ENCODE measurements at regions not wholly inside any gene's neighbourhood (a gene's known extent, or its start where the extent isn't known, plus 50 kb on each side); places are given as distances from the start of the nearest gene placed in this dataset.

DNA sequence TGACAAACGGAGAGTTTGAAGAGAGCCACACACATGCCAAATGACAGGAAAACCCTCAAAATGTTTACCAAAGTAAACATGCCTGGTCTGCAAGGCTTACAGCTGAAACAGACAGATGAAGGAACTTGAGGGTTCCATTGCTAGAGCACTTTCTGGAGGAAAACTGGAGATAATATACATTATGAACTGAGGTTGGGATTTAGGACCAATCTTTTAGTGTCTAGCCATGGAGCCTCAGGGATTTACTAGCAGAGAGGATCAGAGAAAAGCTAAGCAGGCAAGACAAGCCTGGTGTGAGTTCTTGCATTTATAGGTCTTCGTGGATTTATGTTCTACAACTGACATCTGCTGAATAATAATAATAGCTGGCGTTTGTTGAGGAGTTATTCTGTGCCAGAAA, 205.3 kb downstream of the AEBP2 start:
- Histone ChIP-seq H3K27me3 (no peaks in the 10 kb centered on the region), H3K4me1 (peaks cover 0 to 12% (median 0%) of the 10 kb centered on the region in 12 donors), H3K27ac (no peak overlapping the region), H3K9me3 (peaks cover 0 to 7% (median 0%) of the 10 kb centered on the region in 12 donors), H3K4me3 (no peak overlapping the region), H3K36me3 (no peaks in the 10 kb centered on the region)
- DNase-seq (no peak), ATAC-seq (no peak)
- 79 to 96% (median 86%) methylated on average over 3 of the region's 3 CpGs for WGBS, 4 donors
- intact Hi-C loops (cut with DNase I): loop anchor here in 9 of 10 donors (5.0 to 10.0 kb wide), 3 partner anchors 70 to 140 kb away; no protein-coding TSS in a partner anchor
- TF ChIP-seq, protein P1, sequence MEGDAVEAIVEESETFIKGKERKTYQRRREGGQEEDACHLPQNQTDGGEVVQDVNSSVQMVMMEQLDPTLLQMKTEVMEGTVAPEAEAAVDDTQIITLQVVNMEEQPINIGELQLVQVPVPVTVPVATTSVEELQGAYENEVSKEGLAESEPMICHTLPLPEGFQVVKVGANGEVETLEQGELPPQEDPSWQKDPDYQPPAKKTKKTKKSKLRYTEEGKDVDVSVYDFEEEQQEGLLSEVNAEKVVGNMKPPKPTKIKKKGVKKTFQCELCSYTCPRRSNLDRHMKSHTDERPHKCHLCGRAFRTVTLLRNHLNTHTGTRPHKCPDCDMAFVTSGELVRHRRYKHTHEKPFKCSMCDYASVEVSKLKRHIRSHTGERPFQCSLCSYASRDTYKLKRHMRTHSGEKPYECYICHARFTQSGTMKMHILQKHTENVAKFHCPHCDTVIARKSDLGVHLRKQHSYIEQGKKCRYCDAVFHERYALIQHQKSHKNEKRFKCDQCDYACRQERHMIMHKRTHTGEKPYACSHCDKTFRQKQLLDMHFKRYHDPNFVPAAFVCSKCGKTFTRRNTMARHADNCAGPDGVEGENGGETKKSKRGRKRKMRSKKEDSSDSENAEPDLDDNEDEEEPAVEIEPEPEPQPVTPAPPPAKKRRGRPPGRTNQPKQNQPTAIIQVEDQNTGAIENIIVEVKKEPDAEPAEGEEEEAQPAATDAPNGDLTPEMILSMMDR (IDR thresholded peaks at IDR 0.05): no peak
- TF ChIP-seq POLR2A (IDR thresholded peaks at IDR 0.05): no peak

GRCh38 chr12:19645823-19646222, 206.5 kb downstream of the AEBP2 start:
- peaks cover 0 to 12% (median 0%) of the 10 kb centered on the region in 12 donors for H3K4me1 ChIP-seq
- H3K9me3 ChIP-seq: peaks cover 0 to 7% (median 0%) of the 10 kb centered on the region in 12 donors
- no peaks in the 10 kb centered on the region for H3K27me3 ChIP-seq
- ATAC-seq (no peak), DNase-seq (no peak)
- H3K4me3 ChIP-seq: no peak overlapping the region
- intact Hi-C loops (cut with DNase I): loop anchor here in 3 of 10 donors (10.0 kb wide), 2 partner anchors 71 to 141 kb away; no protein-coding TSS in a partner anchor
- no peak for TF ChIP-seq POLR2A (IDR thresholded peaks at IDR 0.05)
- TF ChIP-seq, protein P1 (IDR thresholded peaks at IDR 0.05): no peak
- no peak overlapping the region for H3K27ac ChIP-seq
- no peaks in the 10 kb centered on the region for H3K36me3 ChIP-seq

GRCh38 chr12:19646599-19646998, 207.3 kb downstream of the AEBP2 start:
- no peaks in the 10 kb centered on the region for H3K36me3 ChIP-seq
- DNase-seq (no peak), ATAC-seq (no peak)
- no peak overlapping the region for H3K4me3 ChIP-seq
- intact Hi-C loops (cut with DNase I): loop anchor here in 3 of 10 donors (10.0 kb wide), 2 partner anchors 72 to 142 kb away; no protein-coding TSS in a partner anchor
- 84 to 97% (median 93%) methylated on average over 1 of the region's 1 CpG for WGBS, 4 donors
- no peak for TF ChIP-seq POLR2A (IDR thresholded peaks at IDR 0.05)
- TF ChIP-seq, protein P1 (IDR thresholded peaks at IDR 0.05): no peak
- peaks cover 0 to 7% (median 0%) of the 10 kb centered on the region in 12 donors for H3K9me3 ChIP-seq
- H3K4me1 ChIP-seq: peaks cover 0 to 9% (median 0%) of the 10 kb centered on the region in 12 donors
- H3K27ac ChIP-seq: no peak overlapping the region
- no peaks in the 10 kb centered on the region for H3K27me3 ChIP-seq

DNA sequence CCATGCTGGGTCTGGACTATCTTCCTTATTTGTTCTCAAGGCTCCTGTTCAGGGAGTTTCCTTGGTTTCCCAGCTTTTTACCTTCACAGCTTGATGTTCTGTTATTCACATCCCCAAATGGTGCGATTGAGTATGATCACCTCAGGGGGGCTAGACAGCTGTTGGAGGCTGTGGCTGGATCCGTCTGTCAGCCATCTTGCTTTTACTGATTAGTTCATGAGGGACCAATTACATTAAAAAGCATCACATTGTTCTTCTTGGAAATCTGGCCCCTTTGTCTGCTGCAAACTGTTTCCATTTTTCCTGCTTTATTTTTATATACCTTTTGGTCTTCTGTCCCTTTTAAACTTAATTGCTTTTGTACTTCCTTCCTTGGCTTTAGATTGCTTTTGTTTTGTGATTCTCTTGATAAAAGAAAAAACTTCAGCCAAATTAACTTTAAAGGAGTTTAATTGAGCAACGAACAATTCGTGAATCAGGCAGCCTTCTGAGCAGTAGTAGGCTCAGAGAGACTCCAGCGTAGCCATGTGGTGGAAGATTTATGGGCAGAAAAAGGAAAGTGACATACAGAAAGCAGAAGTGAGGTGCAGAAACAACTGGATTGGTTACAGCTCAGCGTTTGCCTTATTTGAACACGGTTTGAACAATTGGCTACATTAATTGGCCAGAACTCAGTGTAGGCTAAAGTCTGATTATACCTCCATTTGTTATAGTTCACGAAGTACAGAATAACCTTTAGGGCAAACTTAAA, 208.7 kb downstream of the AEBP2 start:
- Histone ChIP-seq H3K4me3 (no peak overlapping the region), H3K36me3 (no peaks in the 10 kb centered on the region), H3K27ac (no peak overlapping the region), H3K9me3 (peaks cover 0 to 7% (median 0%) of the 10 kb centered on the region in 12 donors), H3K4me1 (peaks cover 0 to 7% (median 0%) of the 10 kb centered on the region in 12 donors), H3K27me3 (no peaks in the 10 kb centered on the region)
- no peak for ATAC-seq
- DNase-seq: no peak
- no peak for TF ChIP-seq POLR2A (IDR thresholded peaks at IDR 0.05)
- TF ChIP-seq, protein P1 (IDR thresholded peaks at IDR 0.05): no peak
- intact Hi-C loops (cut with DNase I): loop anchor here in 3 of 10 donors (10.0 kb wide), 2 partner anchors 73 to 143 kb away; no protein-coding TSS in a partner anchor
- 62 to 68% (median 67%) methylated on average over 8 of the region's 8 CpGs for WGBS, 4 donors

Measured in heart left ventricle (tissue), 16 donors.